NCI-H460 (cell line): ENCODE measurements at regions not wholly inside any gene's neighbourhood (a gene's known extent, or its start where the extent isn't known, plus 50 kb on each side); places are given as distances from the start of the nearest gene placed in this dataset.

ENCODE experiments used
- DNase-seq: peaks from one replicate; pipeline ENCODE4 v3.0.0-alpha.2; 2016; ENCODE audit warnings: low read depth; ENCODE audit errors: extremely low read depth

- DNase-seq, result no peak
Measured at GRCh38 chr4:108529102-108529501, 91.3 kb upstream of the RPL34 start.

GRCh38 chr4:108527723-108528122 is 92.7 kb upstream of the RPL34 start:
- DNase-seq, result no peak

GRCh38 chr4:108520807-108521206 is 99.6 kb upstream of the RPL34 start:
- DNase-seq, result no peak

GRCh38 chr4:108519911-108520601 is 100.3 kb upstream of the RPL34 start:
- no peak for DNase-seq

- DNase-seq, result no peak
Measured at GRCh38 chr4:108519208-108519833, 101.1 kb upstream of the RPL34 start.

- DNase-seq, result peak; percentile 1
Measured at GRCh38 chr4:108512615-108513505, 107.5 kb upstream of the RPL34 start.

GRCh38 chr4:108511618-108512017 is 108.8 kb upstream of the RPL34 start:
- no peak for DNase-seq

GRCh38 chr4:108502356-108502755 is 118.0 kb upstream of the RPL34 start:
- no peak for DNase-seq

GRCh38 chr4:108498925-108499324 is 121.5 kb upstream of the RPL34 start:
- DNase-seq, result no peak

GRCh38 chr4:108493596-108493931 is 126.8 kb upstream of the RPL34 start:
- no peak for DNase-seq

- no peak for DNase-seq
Measured at GRCh38 chr4:108492816-108493595, 127.4 kb upstream of the RPL34 start.

GRCh38 chr4:108488865-108489264 is 131.5 kb upstream of the RPL34 start:
- DNase-seq, result no peak

- DNase-seq, result no peak
Measured at GRCh38 chr4:108486046-108486445, 134.3 kb upstream of the RPL34 start.

- no peak for DNase-seq
Measured at GRCh38 chr4:108484187-108484586, 136.2 kb upstream of the RPL34 start.

GRCh38 chr4:108483650-108484049 is 136.7 kb upstream of the RPL34 start:
- no peak for DNase-seq

- DNase-seq, result no peak
Measured at GRCh38 chr4:108483079-108483478, 137.3 kb upstream of the RPL34 start.

GRCh38 chr4:108480881-108481280 is 139.5 kb upstream of the RPL34 start:
- no peak for DNase-seq

- no peak for DNase-seq
Measured at GRCh38 chr4:108477527-108478108, 142.8 kb upstream of the RPL34 start.

GRCh38 chr4:108473163-108473720 is 147.1 kb upstream of the RPL34 start:
- no peak for DNase-seq
